ENCODE measurements at regions not wholly inside any gene's neighbourhood (a gene's known extent, or its start where the extent isn't known, plus 50 kb on each side); places are given as distances from the start of the nearest gene placed in this dataset.

GRCh38 chrX:11886745-11887144 is 128.7 kb downstream of the MSL3 start:
- DNase-seq, result no peak

GRCh38 chrX:11887175-11887574 is 129.1 kb downstream of the MSL3 start:
- Mint-ChIP-seq H3K27me3 (ENCODE audit: insufficient read depth, unreplicated experiment) (peaks cover 3% of the 10 kb centered on the region), H3K4me3 (ENCODE audit: unreplicated experiment) (no peak overlapping the region), H3K4me1 (ENCODE audit: low read depth, unreplicated experiment) (no peaks in the 10 kb centered on the region), H3K9me3 (ENCODE audit: unreplicated experiment) (no peaks in the 10 kb centered on the region), H3K27ac (ENCODE audit: unreplicated experiment) (no peak overlapping the region), H3K36me3 (ENCODE audit: insufficient read depth, unreplicated experiment) (no peaks in the 10 kb centered on the region)
- H3K27me3 ChIP-seq (replicated peaks; ENCODE audit: control insufficient read depth, insufficient read depth, low read length), result no peaks in the 10 kb centered on the region
- TF ChIP-seq CTCF (IDR thresholded peaks at IDR 0.05; ENCODE audit: insufficient read depth in 1 of 2, low read depth in 1 of 2, low read length in 1 of 2, severe bottlenecking in 1 of 2, unreplicated experiment in 1 of 2), result no peak
- no peak overlapping the region for H3K4me3 ChIP-seq (ENCODE audit: low read depth, low read length)
- ChIA-PET CTCF (no interaction called here), POLR2A (no interaction called here)
- H3K9me3 ChIP-seq, result no peaks in the 10 kb centered on the region
- intact Hi-C loops (cut with micrococcal nuclease; ENCODE audit: unreplicated experiment), result no loop called here
- no peaks in the 10 kb centered on the region for H3K4me1 ChIP-seq
- no peak for DNase-seq
- H3K36me3 ChIP-seq (ENCODE audit: control insufficient read depth, insufficient read depth, low read length), result no peaks in the 10 kb centered on the region
- BruUV-seq (replicated peaks), result no TSS peak

More at GRCh38 chrX:11886745-11887144, 128.7 kb downstream of the MSL3 start:
- Mint-ChIP-seq H3K27ac (ENCODE audit: unreplicated experiment) (no peak overlapping the region), H3K27me3 (ENCODE audit: insufficient read depth, unreplicated experiment) (peaks cover 3% of the 10 kb centered on the region), H3K4me3 (ENCODE audit: unreplicated experiment) (no peak overlapping the region), H3K9me3 (ENCODE audit: unreplicated experiment) (no peaks in the 10 kb centered on the region), H3K36me3 (ENCODE audit: insufficient read depth, unreplicated experiment) (no peaks in the 10 kb centered on the region), H3K4me1 (ENCODE audit: low read depth, unreplicated experiment) (no peaks in the 10 kb centered on the region)
- Histone ChIP-seq H3K27me3 (replicated peaks; ENCODE audit: control insufficient read depth, insufficient read depth, low read length) (no peaks in the 10 kb centered on the region), H3K36me3 (ENCODE audit: control insufficient read depth, insufficient read depth, low read length) (no peaks in the 10 kb centered on the region), H3K9me3 (no peaks in the 10 kb centered on the region), H3K4me3 (ENCODE audit: low read depth, low read length) (no peak overlapping the region), H3K4me1 (no peaks in the 10 kb centered on the region)
- intact Hi-C loops (cut with micrococcal nuclease; ENCODE audit: unreplicated experiment), result no loop called here
- BruUV-seq (replicated peaks), result no TSS peak
- TF ChIP-seq CTCF (IDR thresholded peaks at IDR 0.05; ENCODE audit: insufficient read depth in 1 of 2, low read depth in 1 of 2, low read length in 1 of 2, severe bottlenecking in 1 of 2, unreplicated experiment in 1 of 2), result no peak
- CTCF ChIA-PET, result no interaction called here
- POLR2A ChIA-PET, result no interaction called here

DNA sequence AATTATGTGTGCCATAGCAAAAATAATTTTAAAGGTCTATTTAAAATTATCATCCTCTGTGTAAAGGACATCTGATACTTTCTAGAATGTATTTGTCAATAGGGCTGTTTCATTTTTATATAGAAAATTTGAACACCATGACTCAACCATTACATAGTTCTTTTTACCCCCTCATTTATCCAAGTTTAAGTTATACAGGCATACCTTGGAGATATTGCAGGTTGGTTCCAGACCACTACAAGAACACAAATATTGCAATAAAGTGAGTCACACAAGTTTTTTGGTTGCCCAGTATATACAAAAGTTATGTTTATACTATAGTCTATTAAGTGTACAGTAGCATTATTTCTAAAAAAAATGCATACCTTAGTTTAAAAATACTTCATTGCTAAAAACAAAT is 130.4 kb downstream of the MSL3 start:
- no peak for TF ChIP-seq CTCF (IDR thresholded peaks at IDR 0.05; ENCODE audit: insufficient read depth in 1 of 2, low read depth in 1 of 2, low read length in 1 of 2, severe bottlenecking in 1 of 2, unreplicated experiment in 1 of 2)
- Mint-ChIP-seq H3K27me3 (ENCODE audit: insufficient read depth, unreplicated experiment) (peaks cover 3% of the 10 kb centered on the region), H3K36me3 (ENCODE audit: insufficient read depth, unreplicated experiment) (no peaks in the 10 kb centered on the region), H3K9me3 (ENCODE audit: unreplicated experiment) (no peaks in the 10 kb centered on the region), H3K4me3 (ENCODE audit: unreplicated experiment) (no peak overlapping the region), H3K4me1 (ENCODE audit: low read depth, unreplicated experiment) (no peaks in the 10 kb centered on the region), H3K27ac (ENCODE audit: unreplicated experiment) (no peak overlapping the region)
- no peaks in the 10 kb centered on the region for H3K27me3 ChIP-seq (replicated peaks; ENCODE audit: control insufficient read depth, insufficient read depth, low read length)
- no peaks in the 10 kb centered on the region for H3K4me1 ChIP-seq
- no peak overlapping the region for H3K4me3 ChIP-seq (ENCODE audit: low read depth, low read length)
- no TSS peak for BruUV-seq (replicated peaks)
- no peak for DNase-seq
- ChIA-PET CTCF (no interaction called here), POLR2A (no interaction called here)
- H3K9me3 ChIP-seq, result no peaks in the 10 kb centered on the region
- H3K36me3 ChIP-seq (ENCODE audit: control insufficient read depth, insufficient read depth, low read length), result no peaks in the 10 kb centered on the region
- intact Hi-C loops (cut with micrococcal nuclease; ENCODE audit: unreplicated experiment), result no loop called here

Measured in Caco-2 (cell line).